Peyer's patch (tissue), 4 donors: ENCODE measurements at regions not wholly inside any gene's neighbourhood (a gene's known extent, or its start where the extent isn't known, plus 50 kb on each side); places are given as distances from the start of the nearest gene placed in this dataset.

Experiments
- DNase-seq, 3 donors: peaks; one replicate each; pipeline ENCODE4 v3.0.0-alpha.2; 2017 to 2019
- H3K27ac ChIP-seq, 4 donors: fragments of 200-600 bp; sonication (generic); one replicate each; pipeline ENCODE4 v1.5.1; 2016 to 2019
- H3K27me3 ChIP-seq, 2 donors: fragments of 200-600 bp; sonication (generic); one replicate each; pipeline ENCODE4 v1.5.1; 2019
- H3K36me3 ChIP-seq, 3 donors: fragments of 200-600 bp; sonication (generic); one replicate each; pipeline ENCODE4 v1.5.1; 2016 to 2019
- H3K4me1 ChIP-seq, 4 donors: fragments of 200-600 bp; sonication (generic); one replicate each; pipeline ENCODE4 v1.5.1; 2016 to 2019
- H3K4me3 ChIP-seq, 4 donors: fragments of 200-600 bp; sonication (generic); 1 replicate in 3 of 4; 2 replicates in 1 of 4; pipeline ENCODE4 v1.5.1; 2016 to 2019; ENCODE audit warnings: mild to moderate bottlenecking in 1 of 4
- H3K9me3 ChIP-seq, 4 donors: fragments of 200-600 bp; sonication (generic); one replicate each; pipeline ENCODE4 v1.5.1; 2016 to 2019; ENCODE audit warnings: mild to moderate bottlenecking in 1 of 4
- POLR2A ChIP-seq, 2 donors: fragments of 450-650 bp; IDR thresholded peaks; one replicate each; pipeline ENCODE4 v1.5.1; 2017; ENCODE audit warnings: antibody characterized with exemption in 2 of 2, mild to moderate bottlenecking in 2 of 2, moderate library complexity in 2 of 2
- TF ChIP-seq, protein P1 (sequence below), 6 experiments: fragments of 450-650 bp in 4 of 6; fragments of 200-600 bp in 2 of 6; sonication (generic) in 1 of 6; IDR thresholded peaks; one replicate each; pipeline ENCODE4 v1.5.1; 2017 to 2019; ENCODE audit warnings: antibody characterized with exemption in 6 of 6, mild to moderate bottlenecking in 3 of 6, moderate library complexity in 1 of 6

DNA sequence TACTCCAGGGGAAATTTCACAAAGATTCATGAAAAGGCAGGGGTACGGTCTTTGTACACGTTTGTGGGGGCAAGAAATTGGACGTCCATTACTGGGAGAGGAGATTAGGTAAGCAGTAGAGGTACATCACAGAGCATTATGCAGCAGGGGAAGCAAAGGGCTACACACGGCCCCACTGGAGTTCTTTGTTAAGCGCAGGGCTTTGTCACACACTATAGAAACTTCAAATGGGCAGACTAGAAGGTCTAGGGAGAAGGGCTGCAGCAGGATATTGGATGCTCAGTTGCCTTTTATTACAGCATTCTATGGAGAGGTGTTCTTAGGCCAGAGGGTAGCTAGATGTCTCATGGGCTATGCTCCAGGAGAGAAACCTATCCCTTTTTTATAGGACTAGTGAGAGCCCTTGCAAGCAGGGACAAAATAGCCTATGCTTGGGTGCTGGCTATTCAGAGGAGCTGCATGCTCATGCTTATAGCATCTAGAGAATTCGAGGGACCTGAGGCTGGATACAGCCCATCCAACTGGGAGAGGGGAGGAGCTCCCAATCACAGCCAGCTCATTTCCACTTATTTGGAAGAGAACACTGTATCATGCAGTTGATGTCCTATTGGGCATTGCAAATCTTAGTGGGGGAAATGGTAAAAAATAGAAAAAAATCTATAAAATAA, 506.4 kb upstream of the ADAMTS9 start:
- no peaks in the 10 kb centered on the region for H3K9me3 ChIP-seq
- no peak for TF ChIP-seq POLR2A (IDR thresholded peaks at IDR 0.05)
- TF ChIP-seq, protein P1, sequence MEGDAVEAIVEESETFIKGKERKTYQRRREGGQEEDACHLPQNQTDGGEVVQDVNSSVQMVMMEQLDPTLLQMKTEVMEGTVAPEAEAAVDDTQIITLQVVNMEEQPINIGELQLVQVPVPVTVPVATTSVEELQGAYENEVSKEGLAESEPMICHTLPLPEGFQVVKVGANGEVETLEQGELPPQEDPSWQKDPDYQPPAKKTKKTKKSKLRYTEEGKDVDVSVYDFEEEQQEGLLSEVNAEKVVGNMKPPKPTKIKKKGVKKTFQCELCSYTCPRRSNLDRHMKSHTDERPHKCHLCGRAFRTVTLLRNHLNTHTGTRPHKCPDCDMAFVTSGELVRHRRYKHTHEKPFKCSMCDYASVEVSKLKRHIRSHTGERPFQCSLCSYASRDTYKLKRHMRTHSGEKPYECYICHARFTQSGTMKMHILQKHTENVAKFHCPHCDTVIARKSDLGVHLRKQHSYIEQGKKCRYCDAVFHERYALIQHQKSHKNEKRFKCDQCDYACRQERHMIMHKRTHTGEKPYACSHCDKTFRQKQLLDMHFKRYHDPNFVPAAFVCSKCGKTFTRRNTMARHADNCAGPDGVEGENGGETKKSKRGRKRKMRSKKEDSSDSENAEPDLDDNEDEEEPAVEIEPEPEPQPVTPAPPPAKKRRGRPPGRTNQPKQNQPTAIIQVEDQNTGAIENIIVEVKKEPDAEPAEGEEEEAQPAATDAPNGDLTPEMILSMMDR (IDR thresholded peaks at IDR 0.05), result no peak

DNA sequence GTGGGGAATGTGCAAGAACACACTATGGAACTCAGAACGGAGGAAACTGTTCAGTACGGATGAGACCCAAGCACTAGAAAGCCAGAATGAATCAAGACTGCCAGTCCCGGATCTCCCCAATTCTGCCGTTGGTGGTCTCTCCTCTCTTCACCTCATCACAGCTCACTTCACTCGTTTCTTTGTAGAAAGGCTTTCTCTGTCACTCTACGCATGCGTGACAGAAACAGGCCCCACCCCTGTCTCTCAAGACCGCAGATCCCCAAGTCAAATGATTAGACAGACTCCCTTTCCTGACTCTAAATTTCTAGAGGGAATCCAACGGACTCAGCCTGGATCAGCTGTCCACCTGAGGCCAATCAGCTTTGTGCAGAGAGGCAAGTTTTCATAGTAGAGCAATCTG, 505.7 kb upstream of the ADAMTS9 start:
- DNase-seq, result no peak
- Histone ChIP-seq H3K9me3 (no peaks in the 10 kb centered on the region), H3K27me3 (no peaks in the 10 kb centered on the region), H3K4me3 (no peak overlapping the region), H3K36me3 (no peaks in the 10 kb centered on the region), H3K27ac (no peak overlapping the region), H3K4me1 (no peaks in the 10 kb centered on the region)
- TF ChIP-seq, protein P1 (IDR thresholded peaks at IDR 0.05), result no peak
- no peak for TF ChIP-seq POLR2A (IDR thresholded peaks at IDR 0.05)

More for the DNA sequence above, 506.4 kb upstream of the ADAMTS9 start:
- no peaks in the 10 kb centered on the region for H3K36me3 ChIP-seq
- no peaks in the 10 kb centered on the region for H3K27me3 ChIP-seq
- H3K27ac ChIP-seq, result no peak overlapping the region
- no peaks in the 10 kb centered on the region for H3K4me1 ChIP-seq
- DNase-seq, result no peak
- no peak overlapping the region for H3K4me3 ChIP-seq

DNA sequence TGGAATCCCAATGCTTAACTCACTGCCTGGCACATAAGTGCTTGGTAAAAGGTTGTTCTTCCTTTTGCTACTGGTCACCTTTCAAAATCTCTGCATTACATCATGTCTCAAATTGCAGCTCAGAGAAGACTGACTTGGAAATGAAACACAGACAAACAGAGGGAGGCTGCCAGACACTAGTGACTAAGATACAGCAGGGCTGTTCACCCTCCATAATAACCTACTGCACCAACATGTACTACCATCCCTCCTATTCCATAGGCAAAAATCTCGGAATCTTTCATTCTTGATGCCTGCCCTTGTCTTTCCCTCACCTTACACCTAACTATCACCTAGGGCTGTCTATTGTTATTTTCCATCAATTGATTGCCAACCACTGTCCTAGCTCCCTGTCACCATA, 502.3 kb upstream of the ADAMTS9 start:
- Histone ChIP-seq H3K27me3 (no peaks in the 10 kb centered on the region), H3K4me1 (no peaks in the 10 kb centered on the region), H3K36me3 (no peaks in the 10 kb centered on the region), H3K9me3 (no peaks in the 10 kb centered on the region), H3K27ac (no peak overlapping the region), H3K4me3 (no peak overlapping the region)
- TF ChIP-seq, protein P1 (IDR thresholded peaks at IDR 0.05), result no peak
- TF ChIP-seq POLR2A (IDR thresholded peaks at IDR 0.05), result no peak
- no peak for DNase-seq

DNA sequence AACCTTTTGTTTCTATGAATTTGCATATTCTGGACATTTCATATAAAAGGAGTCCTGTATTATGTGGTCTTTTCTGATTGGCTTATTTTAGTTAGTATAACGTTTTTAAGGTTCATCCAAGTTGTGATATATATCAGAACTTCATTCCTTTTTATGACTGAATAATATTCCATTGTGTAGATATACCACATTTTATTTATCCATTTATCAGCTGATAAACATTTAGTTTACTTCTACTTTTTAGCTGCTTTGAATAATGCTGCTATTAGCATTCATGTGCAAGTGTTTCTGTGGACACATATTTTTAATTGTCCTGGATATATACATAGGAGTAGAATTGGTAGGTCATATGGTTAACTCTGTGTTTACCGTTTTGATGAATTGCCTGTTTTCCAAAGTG, 498.5 kb upstream of the ADAMTS9 start:
- H3K36me3 ChIP-seq, result no peaks in the 10 kb centered on the region
- TF ChIP-seq POLR2A (IDR thresholded peaks at IDR 0.05), result no peak
- TF ChIP-seq, protein P1 (IDR thresholded peaks at IDR 0.05), result no peak
- no peaks in the 10 kb centered on the region for H3K4me1 ChIP-seq
- no peak overlapping the region for H3K27ac ChIP-seq
- no peak overlapping the region for H3K4me3 ChIP-seq
- H3K9me3 ChIP-seq, result no peaks in the 10 kb centered on the region
- H3K27me3 ChIP-seq, result no peaks in the 10 kb centered on the region
- DNase-seq, result no peak

DNA sequence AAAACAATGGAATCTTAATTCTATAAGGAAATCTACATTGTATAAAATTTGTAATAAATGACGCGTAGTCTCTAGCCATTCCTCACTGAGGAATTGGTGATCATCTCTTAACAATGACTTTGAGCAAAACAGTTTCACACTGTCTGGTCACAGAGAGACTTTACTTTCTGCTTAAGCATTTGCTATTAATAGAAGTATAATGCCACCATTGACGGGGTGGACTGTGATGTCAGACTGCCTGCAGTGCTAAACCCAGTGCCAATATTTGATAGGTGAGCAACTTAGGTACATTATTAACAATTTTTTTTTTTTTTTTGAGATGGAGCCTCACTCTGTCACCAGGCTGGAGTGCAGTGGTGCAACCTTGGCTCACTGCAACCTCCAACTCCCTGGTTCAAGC, 494.9 kb upstream of the ADAMTS9 start:
- no peak for TF ChIP-seq POLR2A (IDR thresholded peaks at IDR 0.05)
- TF ChIP-seq, protein P1 (IDR thresholded peaks at IDR 0.05), result no peak

DNA sequence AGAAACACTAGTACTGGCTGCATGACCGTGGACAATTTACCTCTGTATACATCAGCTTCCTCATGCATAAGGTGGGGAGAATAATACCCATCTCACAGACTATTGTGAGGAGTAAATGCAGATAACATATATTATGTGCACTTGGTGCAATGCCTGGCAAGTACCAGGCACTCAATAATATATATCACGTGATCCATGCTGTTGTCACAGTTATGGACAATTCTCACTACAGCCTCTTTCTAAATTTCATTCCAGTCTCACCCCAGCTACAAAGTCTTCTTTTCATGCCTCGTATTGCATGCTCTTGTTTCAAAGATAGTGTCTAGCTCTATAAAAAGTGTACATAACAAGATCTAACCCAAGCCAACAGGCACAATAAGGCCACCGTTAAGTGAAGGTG, 494.3 kb upstream of the ADAMTS9 start:
- H3K4me1 ChIP-seq, result no peaks in the 10 kb centered on the region
- H3K27ac ChIP-seq, result no peak overlapping the region
- H3K9me3 ChIP-seq, result no peaks in the 10 kb centered on the region
- H3K4me3 ChIP-seq, result no peak overlapping the region
- H3K36me3 ChIP-seq, result no peaks in the 10 kb centered on the region
- no peaks in the 10 kb centered on the region for H3K27me3 ChIP-seq
- TF ChIP-seq, protein P1 (IDR thresholded peaks at IDR 0.05), result no peak
- no peak for TF ChIP-seq POLR2A (IDR thresholded peaks at IDR 0.05)
- no peak for DNase-seq

More for the DNA sequence above, 494.9 kb upstream of the ADAMTS9 start:
- no peaks in the 10 kb centered on the region for H3K36me3 ChIP-seq
- no peaks in the 10 kb centered on the region for H3K4me1 ChIP-seq
- H3K9me3 ChIP-seq, result no peaks in the 10 kb centered on the region
- no peak overlapping the region for H3K27ac ChIP-seq
- no peak for DNase-seq
- H3K4me3 ChIP-seq, result no peak overlapping the region
- no peaks in the 10 kb centered on the region for H3K27me3 ChIP-seq
